Occipital lobe (tissue), 1 donor: ENCODE measurements at regions not wholly inside any gene's neighbourhood (a gene's known extent, or its start where the extent isn't known, plus 50 kb on each side); places are given as distances from the start of the nearest gene placed in this dataset.

ENCODE experiments used
- DNase-seq: peaks from one replicate; lab custom pipeline; 2025; lab: John Stamatoyannopoulos, UW

- DNase-seq = no peak
Measured at GRCh38 chr4:182147391-182147790, 95.8 kb upstream of the TENM3 start.

- DNase-seq = no peak
Measured at GRCh38 chr4:182150645-182151044, 92.6 kb upstream of the TENM3 start.

GRCh38 chr4:182155806-182156205 lies 87.4 kb upstream of the TENM3 start:
- DNase-seq = no peak

- DNase-seq = no peak
Measured at GRCh38 chr4:182163180-182163579, 80.0 kb upstream of the TENM3 start.

- no peak for DNase-seq
Measured at GRCh38 chr4:182169572-182169971, 73.6 kb upstream of the TENM3 start.

- no peak for DNase-seq
Measured at GRCh38 chr4:182169987-182170386, 73.2 kb upstream of the TENM3 start.

GRCh38 chr4:182170417-182170935 lies 72.7 kb upstream of the TENM3 start:
- no peak for DNase-seq

- no peak for DNase-seq
Measured at GRCh38 chr4:182174979-182175378, 68.2 kb upstream of the TENM3 start.

GRCh38 chr4:182175788-182176519 lies 67.2 kb upstream of the TENM3 start:
- DNase-seq = no peak

GRCh38 chr4:182177166-182177565 lies 66.0 kb upstream of the TENM3 start:
- no peak for DNase-seq

- no peak for DNase-seq
Measured at GRCh38 chr4:182179105-182179504, 64.1 kb upstream of the TENM3 start.

GRCh38 chr4:182179751-182180150 lies 63.5 kb upstream of the TENM3 start:
- no peak for DNase-seq

GRCh38 chr4:182185491-182185890 lies 57.7 kb upstream of the TENM3 start:
- DNase-seq = no peak

GRCh38 chr4:182187674-182188073 lies 55.5 kb upstream of the TENM3 start:
- no peak for DNase-seq

GRCh38 chr4:182188622-182189021 lies 54.6 kb upstream of the TENM3 start:
- no peak for DNase-seq

- no peak for DNase-seq
Measured at GRCh38 chr4:182189103-182189878, 53.9 kb upstream of the TENM3 start.

GRCh38 chr4:182190306-182190705 lies 52.9 kb upstream of the TENM3 start:
- no peak for DNase-seq

- no peak for DNase-seq
Measured at GRCh38 chr4:182192511-182193181, 50.6 kb upstream of the TENM3 start.

- DNase-seq = no peak
Measured at GRCh38 chr4:182193311-182193710, 49.9 kb upstream of the TENM3 start.
